Kidney capillary endothelial cell (primary cell): ENCODE measurements at regions not wholly inside any gene's neighbourhood (a gene's known extent, or its start where the extent isn't known, plus 50 kb on each side); places are given as distances from the start of the nearest gene placed in this dataset.

Experiments
- DNase-seq: peaks from one replicate; pipeline ENCODE4 v3.0.0-alpha.2; 2018; ENCODE audit warnings: low spot score

DNA sequence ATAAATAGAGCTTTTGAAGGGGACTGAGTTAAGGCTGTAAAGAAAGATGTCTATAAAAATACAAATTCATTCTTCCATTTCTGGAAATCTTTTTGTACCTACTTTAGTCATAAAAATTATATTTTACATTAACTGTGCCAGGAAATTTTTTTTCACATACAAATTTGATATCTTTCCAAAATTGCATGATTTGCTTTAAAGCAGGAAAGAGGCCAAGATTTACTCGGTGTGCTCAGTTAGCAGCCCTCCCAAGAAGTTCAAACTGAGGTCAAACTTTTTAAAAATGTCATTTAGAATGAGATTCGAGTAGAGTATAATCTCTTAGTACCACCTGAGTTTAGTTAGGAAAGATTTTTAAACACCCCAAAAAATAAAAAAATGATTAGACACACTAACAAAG is 173.2 kb upstream of the GRIP1 start:
- no peak for DNase-seq

DNA sequence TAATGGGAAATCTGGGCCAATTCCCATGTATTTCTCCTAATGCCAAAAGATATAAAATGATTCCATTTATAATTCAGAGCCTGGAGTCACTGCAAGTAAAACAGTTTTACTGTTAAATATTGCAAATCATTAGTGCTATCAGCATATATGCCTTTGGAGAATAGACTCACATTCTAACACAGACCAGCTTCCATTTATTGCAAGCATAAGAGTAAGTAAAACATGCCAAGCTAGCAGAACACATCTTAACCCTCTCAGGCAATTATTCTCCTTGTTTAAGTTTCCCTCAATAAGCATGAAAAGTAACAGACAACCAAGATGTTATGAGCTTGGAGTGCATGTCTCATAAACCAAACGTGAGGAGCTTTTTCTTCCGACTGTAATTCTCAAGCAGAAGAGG is 173.9 kb upstream of the GRIP1 start:
- DNase-seq: no peak

DNA sequence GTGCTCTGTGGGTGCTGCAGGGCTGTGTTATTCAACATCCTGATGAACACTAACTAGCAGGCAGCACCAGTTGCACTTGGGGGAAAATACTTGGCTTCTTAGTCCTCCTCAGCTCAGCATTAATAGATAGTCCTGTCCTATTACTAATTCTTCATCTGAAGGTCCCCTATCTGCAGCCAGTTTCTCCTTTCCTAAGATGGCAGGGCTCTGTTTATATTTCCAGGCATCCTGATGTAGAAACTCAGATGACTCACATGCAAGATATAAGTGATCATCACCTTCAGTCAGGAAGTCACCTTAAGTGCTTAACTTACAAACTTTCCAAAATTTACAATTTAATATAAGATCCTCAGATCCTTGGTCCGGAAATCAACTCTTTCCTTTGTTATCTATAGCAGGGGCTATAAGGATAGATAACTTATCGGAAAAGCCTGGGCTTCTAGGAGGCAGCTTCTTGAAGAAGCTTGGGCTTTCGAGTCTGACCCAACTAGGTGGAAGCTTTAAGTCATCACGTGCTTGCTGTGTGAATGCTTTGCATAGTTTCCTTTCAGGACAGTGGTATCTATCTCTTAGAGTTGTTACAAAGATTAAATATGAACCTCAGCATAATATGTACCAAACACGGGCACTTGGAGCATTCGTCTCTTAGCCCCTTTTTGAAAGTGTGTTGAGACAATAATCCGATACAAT is 181.0 kb upstream of the GRIP1 start:
- no peak for DNase-seq

DNA sequence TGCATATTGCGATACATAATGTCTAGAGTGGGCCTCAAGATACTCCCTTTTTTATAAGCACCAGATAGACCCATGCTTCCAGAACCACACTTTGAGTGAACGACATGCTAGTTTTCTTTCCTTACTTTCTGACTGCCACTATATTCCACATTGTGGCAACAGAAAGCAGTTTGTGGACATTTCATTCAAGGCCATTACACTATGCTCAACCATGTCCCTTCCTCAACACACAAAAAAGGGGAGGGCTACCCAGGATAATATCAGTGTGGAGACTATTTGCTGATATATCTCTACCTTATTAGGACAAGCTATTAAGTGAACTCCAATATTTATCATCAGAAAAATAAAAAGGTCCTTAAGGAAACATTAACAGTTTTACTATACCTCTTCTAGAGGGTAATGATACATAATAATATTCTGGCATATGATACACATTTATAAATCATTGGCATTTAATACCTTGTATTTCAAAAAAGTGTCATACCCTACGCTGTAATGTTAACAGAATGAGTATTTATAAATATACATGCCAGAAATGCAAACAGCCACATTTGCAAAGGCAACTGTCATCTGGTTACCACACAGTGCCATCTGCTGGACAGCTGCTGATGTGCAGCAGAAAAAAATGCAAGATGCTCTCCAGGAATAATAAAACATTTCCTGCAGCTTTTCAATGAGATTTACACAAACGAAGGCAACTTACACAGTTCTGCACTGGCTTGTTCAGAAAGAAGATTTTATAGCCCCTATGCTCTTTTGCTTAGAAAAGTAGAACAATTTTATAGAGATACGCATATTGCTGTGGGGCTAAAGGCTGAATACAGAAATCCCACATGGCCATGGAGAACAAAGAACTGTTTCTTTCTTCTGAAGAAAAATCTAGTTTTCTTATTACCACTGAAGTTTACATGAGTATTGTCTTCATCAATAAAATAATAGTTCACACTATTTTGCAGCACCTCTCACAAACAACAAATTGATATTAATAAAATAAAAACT is 182.2 kb upstream of the GRIP1 start:
- peak; percentile 49 for DNase-seq

DNA sequence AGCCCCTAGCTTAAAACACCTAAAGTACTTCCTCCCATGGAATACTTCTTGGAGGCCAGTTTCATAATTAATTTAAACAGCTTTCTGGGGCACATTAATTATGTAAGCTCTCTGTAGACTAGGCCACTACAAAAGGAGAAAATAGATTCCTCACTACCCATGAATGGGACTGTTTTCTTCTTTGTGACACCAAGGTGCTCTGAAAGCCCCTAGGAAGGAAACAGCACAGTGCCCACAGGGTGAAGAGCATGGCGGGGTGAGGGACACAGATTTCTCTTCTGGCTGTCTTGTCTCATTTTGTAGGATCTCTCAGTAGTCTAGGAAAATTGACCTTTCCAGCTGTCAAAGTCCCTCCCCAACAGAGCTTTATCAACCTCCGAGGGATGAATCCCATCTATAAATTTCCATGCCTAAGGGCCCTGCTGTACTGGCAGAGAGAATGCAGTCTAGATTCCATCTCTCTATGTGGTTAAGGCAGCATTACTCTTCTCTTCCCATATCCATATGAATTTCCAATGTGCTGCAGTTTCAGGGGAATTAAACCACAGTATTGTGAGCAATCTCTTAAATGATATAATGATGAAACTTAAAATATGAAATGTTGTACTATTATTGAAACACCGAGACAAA is 183.6 kb upstream of the GRIP1 start:
- no peak for DNase-seq

DNA sequence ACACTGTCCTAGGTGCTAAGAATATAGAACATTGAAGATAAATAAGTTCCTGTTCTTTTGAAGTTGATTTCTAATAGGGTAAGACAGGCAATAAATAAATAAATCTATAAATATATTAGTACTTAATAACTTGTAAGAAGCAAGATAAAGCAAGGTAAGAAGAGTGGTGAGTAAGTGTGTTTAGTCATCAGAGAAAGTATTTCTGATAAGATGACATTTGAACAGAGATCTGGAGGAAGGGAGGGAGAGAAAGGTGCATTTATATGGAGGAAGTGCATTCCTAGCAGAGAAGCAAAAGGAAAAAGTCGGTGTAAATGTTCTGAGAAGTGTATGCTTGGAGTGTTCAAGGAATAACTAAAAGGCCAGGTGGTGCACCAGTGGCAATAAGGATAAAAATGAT is 184.4 kb upstream of the GRIP1 start:
- no peak for DNase-seq

DNA sequence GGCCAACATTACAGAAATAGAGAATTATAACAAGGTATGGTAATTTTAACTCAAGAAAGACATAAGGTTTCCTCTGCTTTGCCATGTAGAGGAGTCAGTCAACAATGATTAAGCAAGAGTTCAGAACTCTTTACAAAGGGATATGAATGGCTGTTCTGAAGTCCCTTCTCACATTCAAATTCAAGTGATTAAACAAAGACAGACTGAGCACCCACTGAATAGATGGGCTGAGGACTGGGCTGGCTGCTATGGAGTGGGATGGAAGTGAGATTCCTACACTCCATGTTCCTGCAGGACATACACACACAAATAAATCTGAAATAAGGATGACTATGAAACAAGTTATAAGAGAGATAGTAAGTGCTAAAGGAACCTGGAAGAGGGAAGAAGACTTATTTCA is 199.0 kb upstream of the GRIP1 start:
- no peak for DNase-seq

DNA sequence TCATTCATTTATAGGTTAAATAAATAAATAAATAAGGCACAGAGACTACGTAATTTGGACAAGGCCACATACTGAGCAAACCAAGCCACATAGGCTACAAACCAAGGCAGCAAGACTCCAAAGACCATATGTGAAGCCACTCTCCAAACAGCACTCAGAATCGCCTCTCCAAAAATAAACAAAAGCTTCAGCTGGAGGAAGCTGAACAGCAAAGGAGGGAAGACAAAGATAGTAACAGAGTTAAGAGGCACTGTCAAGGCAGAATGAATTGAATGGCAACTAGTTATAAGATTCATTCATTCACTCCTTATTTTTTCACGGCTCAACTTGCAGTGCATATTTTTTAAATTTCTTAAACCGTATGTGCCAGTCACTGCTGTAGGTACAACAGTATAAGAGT is 200.5 kb upstream of the GRIP1 start:
- DNase-seq: no peak

DNA sequence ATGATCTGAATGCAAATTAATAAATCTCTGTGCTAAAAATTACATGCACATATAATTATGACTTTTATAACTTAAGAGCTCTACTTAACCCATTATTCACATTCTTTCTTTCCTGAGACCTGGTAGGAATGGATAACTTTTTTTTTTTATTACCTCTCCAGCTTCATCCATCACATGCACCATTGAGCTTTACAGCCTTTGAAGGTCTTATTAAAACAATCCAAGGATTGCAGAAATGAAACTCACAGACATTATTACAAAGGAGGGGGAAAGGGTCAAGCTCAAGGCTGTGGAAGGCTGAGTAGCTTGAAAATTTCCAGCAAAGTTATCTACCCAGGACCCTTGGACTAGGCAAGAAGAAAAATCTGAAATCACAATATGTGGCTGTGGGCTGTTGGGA is 202.5 kb upstream of the GRIP1 start:
- no peak for DNase-seq

DNA sequence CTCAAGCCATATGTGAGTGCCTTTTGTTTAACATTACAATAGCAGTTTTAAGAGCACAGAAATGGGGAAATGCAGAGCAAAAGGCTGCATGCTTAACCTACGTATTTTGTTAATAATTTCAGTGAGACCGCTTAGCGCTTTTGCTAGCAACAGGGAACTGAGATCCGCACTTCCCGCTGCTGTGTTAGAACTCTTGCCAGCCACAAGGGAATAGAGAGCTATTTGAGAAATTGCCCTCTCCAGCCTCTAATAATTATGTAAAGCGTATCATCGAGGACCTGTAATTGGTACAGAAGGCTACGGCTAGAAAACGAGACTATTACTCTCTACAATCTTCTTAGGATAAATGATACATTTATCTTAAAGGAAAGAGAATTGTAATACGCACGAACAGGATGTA is 205.2 kb upstream of the GRIP1 start:
- no peak for DNase-seq

DNA sequence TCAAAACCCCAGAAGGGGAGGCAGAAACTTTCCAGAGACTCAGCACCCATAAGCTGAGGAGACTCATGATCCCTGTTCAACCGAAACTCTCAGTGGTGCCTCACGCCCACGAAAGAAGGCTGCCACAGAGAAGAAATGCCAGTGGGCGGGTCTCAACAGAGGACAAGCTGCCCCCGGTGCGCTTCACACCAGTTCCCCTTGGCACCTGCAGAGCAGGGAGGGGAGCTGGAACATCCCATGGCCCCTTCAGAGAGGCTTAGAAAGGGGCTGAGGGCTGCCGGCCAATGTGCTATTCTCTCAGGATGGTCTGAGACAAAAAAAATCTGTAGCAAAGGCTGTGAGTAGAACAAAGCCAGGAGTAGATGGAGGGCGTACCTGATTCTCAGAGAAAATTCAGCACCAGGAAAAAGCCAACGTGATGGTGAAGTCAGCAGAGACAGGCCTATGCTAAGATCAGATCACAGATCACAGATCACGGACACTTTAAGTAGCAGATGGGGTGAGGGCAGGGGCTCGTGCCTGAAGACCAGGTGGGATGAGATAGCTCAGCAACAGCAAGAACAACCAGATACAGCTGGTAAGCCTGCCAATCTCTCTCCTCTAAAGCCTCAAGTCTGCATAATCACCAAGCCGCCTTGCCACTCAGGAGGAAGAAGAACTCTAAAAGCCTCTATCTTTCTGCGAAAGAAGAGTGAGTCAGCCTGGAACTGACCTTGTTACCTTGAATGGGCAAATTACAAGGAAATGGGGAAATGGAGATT is 206.4 kb upstream of the GRIP1 start:
- no peak for DNase-seq

DNA sequence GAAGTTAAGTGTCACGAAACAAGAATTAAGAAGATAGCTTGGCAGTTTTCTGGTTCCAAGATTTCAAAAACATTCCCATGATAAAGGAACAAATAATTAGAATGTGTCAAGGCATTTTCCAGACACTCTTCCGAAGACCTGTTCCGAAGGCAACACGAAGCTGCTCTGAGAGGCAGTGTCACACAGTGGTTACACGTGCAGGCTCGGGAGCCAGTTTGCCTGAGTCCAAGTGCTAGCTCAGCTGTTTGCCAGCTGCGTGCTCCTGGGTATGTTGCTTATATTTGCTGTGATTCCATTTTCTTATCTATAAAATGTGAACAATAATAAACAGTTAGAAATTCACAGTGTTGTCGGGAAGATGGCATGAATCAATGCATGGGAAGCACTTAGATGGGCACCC is 217.9 kb upstream of the GRIP1 start:
- DNase-seq: no peak

DNA sequence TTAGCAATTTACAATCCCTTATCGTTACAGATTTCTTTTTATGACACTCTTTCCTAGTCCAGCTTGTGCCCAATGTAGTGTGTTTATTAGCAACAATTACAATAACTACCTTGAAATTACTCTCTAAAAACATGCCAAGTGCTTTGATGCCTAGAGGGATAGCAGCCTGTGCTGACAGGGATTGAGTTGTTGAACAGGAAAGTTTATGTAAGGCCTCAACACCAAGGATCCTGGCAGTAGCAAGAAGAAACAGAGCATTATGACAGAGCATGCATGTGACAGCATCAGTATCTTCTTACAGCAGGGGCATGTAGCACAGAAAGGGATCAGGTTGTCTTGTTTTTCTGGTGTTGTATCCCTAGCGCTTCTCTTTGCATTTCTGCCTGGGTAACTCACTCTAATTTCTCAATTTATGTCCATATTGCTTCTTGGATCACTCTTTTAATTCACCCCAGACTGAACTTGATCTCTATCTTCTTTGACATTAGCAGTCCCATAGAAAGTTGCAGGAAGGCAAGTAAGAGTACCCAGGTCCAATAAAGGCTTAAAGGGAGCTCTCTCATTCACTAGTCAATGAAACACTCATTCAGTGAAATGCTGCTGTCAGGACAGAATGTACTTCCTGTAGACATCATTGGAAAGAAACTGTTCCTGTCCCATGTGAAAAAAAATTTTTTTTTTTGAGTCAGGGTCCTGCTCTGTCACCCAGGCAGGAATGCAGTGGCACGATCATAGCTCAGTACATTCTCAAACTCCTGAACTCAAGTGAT is 220.0 kb upstream of the GRIP1 start:
- no peak for DNase-seq

DNA sequence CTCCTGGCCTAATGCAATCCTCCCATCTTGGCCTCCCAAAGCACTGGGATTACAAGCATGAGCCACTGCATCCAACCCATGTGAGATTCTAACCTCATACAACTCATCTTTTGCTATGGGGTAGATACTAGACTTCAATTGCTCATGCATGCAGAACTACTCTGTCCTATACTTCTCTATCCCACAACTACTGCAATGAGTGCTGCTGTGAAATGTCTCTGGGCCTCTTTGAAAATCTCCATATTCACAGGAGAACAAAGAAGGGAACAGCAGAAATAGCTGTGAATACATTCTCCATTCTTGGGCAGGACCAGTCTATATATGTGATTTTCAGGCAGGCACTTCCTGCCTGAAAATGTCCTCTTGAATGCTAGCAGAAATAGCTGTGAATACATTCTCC is 220.7 kb upstream of the GRIP1 start:
- no peak for DNase-seq

DNA sequence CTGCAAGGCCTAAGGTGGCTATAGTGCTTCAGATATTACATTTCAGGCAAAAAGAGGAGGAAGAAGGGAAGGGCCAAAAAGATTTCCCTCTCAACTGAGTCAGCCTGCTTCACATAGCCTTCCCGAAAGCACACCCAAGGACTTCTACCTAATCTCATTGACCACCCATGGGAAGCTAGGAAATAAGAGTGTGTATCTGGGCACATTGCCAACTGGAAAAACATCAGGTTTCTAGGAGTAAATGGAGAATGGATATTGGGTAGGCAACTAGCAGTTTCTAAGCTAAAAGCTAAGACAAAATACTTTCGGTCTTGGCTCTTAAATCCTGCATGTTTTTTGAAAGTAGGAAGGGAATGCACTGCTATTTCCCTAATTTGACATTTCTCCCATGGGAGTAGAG is 221.7 kb upstream of the GRIP1 start:
- DNase-seq: no peak

DNA sequence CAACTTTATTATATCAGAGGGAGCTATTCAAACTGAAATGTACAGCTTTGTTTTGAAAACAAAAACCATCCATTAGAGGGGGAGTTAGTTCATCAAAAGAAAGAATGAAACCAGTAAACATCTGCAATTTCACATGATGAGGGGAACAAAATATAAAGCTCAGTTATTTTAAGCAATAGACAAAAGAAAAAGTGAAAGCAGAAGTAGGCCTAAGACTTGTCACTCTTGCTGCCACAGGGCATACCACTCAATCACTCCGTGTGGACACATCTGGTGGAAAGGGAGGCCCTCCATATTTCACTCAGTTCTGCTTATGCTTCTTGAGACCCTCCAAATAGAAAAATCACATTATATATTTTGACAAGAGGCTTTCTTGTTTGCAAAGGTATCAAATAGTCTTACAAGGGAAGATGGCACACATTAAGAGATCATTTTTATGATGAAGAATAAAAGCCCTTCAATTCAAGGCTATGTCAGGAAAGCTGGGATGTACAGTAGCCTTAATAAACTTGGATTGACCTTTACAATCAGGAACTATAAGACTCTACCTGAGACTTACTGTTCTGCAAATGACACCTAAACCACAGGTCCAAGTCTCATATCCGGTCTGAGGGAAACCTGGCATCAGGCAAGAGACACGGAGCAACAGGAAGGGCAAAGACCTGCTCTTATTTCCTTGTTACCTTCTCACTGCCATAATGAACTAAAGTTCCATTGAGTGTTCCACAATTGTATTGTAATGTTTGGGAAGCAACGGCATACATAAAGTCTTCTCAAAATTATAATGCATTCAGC is 222.5 kb upstream of the GRIP1 start:
- DNase-seq: no peak

DNA sequence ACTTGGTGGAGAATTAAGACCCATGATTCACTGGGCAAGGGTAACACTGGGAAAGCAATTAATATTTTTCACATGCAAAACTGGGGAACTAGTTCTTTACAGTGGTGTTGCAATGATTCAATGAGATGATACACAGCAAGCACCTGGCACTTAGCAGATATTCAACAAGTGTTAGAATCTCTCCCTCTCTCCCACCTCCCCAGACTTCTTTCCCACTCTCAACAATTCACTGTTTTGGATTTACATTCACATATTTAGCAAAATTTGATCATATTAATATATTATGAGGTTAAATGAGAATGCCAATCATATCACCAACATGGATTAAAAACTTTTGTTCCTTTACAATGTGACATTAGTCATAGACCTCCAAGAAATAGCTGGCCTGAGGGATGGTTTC is 223.1 kb upstream of the GRIP1 start:
- DNase-seq: no peak

DNA sequence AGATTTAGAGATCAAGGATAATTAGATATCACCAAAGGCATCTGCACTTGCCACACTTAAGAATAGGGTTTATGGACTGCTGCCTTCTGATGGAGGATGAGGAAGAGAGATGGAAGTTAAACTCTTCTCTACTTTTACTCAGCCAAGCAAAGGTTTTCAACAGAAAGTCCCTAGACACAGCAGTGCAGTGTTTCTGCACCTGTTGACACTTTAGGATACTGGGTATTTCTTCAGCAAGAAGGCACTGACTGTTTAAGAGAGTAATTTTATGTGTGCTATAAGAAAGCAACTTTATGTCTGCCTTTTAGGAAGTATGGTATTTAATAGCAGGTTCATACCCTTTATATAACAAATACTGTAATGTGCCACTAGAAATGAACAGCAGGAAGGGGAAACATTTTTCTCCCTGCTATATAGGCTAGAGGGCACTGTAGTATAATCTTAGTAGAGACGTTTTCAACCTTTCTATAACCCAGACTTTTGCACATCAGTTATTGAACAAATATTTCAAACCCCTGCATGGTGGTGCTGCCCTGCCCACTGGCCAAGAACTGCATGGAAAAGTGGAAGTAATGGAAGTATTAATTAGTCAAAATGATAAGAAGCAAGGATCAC is 225.0 kb upstream of the GRIP1 start:
- no peak for DNase-seq

DNA sequence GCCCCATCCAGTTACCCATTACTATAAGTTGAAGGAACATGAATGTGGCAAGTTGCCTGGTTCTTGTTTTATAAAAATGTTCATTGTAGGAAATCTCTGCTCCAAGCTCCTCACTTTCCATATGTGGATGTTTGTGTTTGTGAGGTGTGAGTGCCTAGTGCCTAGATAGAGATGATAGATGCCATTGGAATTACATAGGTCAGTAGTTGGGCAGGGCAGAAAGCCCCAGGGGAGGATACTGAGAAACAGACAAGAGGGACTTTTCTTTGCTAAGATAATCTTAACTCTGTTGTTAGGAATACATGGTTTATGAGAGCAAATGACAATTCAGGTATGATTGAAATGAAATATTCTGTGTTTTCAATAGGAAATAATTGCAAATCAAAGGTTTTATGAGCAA is 226.3 kb upstream of the GRIP1 start:
- DNase-seq: no peak

DNA sequence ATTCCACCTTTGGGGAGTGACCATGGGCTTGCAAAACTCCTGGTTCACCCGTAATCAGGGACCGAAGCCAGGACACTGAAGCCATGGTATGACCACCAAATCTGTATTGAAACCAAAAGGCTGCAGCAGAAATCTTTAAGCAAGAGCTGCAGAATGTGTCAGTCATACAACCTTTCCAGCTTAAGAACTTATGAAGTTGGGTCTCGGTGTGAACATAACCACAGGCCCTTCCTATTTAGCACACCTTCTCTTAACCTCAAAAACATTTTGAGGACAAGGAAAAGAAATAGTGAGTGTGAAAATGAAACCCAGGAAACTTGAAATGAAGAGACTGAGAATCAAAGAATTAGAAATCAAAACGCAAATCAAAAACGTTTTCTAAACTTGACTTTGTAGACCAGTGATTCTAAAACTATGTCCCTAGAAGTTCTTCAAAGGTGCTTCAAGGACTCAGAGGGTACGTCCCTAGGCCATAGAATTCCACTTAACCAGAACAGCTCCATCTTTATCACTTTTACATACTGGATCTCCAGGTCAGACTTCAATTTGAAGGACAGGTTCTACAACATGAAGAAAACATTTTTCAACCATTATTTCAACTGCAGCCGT is 231.6 kb upstream of the GRIP1 start:
- DNase-seq: no peak
